Brain microvascular endothelial cell (primary cell): ENCODE measurements at regions not wholly inside any gene's neighbourhood (a gene's known extent, or its start where the extent isn't known, plus 50 kb on each side); places are given as distances from the start of the nearest gene placed in this dataset.

ENCODE experiments used
- DNase-seq: peaks from one replicate; pipeline ENCODE4 v3.0.0-alpha.2; 2020
- H3K27ac ChIP-seq: fragments of 250-450 bp; sonication (Bioruptor Pico); 2 replicates; pipeline ENCODE4 v1.5.1; 2020; ENCODE audit warnings: mild to moderate bottlenecking, moderate library complexity
- H3K27me3 ChIP-seq: fragments of 250-450 bp; sonication (Bioruptor Pico); replicated peaks from 2 replicates; pipeline ENCODE4 v1.5.1; 2020; ENCODE audit warnings: mild to moderate bottlenecking
- H3K36me3 ChIP-seq: fragments of 250-450 bp; sonication (Bioruptor Pico); replicated peaks from 2 replicates; pipeline ENCODE4 v1.5.1; 2020; ENCODE audit warnings: mild to moderate bottlenecking
- H3K4me3 ChIP-seq: 2 replicates; pipeline ENCODE4 v1.5.1; 2011; ENCODE audit warnings: low read depth, mild to moderate bottlenecking, control low read depth, low read length, moderate library complexity
- in situ Hi-C: cut with HindIII; loops from 2 replicates; pipeline ENCODE4 v1.10.0; 2017; ENCODE audit warnings: low sequenced_read_pairs, low pct_ligation_motif_present
- TF ChIP-seq, protein P1 (sequence below): IDR thresholded peaks from 2 replicates; pipeline ENCODE4 v1.5.1; 2011; ENCODE audit warnings: low read depth, mild to moderate bottlenecking, moderate library complexity, low read length, control low read depth, inconsistent platforms; ENCODE audit errors: missing control alignments

DNA sequence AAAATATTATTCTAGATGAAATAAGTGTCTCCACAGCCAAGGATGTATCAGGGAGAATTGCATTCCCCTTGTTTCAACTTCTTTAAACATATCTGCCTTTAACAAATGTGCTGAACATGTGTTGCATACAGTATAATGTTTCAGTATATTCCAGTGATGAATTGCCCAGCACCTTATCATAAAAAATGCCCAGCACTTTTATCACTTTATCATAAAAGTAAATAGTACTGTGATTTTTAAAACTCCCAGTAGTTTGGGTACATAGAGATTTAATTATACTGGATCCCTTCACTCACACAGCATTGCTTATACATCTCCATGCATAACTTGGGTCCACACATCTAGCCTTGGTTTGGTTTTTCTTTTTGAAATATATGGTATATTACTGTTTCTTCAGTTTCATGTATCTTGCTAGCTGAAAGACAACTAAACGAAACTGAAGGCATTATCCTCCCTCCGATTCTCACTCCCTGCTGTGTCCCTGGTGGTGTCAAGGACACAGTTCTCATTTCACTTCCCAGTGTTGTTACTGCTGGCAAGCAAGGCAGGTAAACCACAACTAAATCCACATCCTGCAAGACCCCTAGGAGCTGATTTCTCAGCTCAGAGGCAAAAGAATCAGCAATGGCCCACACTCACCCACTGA, 118.2 kb upstream of the SLC44A3 start:
- in situ Hi-C loops, result no loop called here
- DNase-seq, result no peak
- Histone ChIP-seq H3K27me3 (no peaks in the 10 kb centered on the region), H3K4me3 (no peak overlapping the region), H3K27ac (no peak overlapping the region), H3K36me3 (no peaks in the 10 kb centered on the region)
- TF ChIP-seq, protein P1, sequence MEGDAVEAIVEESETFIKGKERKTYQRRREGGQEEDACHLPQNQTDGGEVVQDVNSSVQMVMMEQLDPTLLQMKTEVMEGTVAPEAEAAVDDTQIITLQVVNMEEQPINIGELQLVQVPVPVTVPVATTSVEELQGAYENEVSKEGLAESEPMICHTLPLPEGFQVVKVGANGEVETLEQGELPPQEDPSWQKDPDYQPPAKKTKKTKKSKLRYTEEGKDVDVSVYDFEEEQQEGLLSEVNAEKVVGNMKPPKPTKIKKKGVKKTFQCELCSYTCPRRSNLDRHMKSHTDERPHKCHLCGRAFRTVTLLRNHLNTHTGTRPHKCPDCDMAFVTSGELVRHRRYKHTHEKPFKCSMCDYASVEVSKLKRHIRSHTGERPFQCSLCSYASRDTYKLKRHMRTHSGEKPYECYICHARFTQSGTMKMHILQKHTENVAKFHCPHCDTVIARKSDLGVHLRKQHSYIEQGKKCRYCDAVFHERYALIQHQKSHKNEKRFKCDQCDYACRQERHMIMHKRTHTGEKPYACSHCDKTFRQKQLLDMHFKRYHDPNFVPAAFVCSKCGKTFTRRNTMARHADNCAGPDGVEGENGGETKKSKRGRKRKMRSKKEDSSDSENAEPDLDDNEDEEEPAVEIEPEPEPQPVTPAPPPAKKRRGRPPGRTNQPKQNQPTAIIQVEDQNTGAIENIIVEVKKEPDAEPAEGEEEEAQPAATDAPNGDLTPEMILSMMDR, result no peak

- no peak overlapping the region for H3K27ac ChIP-seq
Measured at GRCh38 chr1:94698759-94699502, 121.2 kb upstream of the SLC44A3 start.

GRCh38 chr1:94698356-94698755, 121.8 kb upstream of the SLC44A3 start:
- Histone ChIP-seq H3K36me3 (no peaks in the 10 kb centered on the region), H3K4me3 (no peak overlapping the region), H3K27me3 (no peaks in the 10 kb centered on the region), H3K27ac (no peak overlapping the region)
- no peak for DNase-seq
- TF ChIP-seq, protein P1, result no peak
- in situ Hi-C loops, result no loop called here

More at GRCh38 chr1:94698759-94699502, 121.2 kb upstream of the SLC44A3 start:
- TF ChIP-seq, protein P1, result no peak
- no peak overlapping the region for H3K4me3 ChIP-seq
- H3K36me3 ChIP-seq, result no peaks in the 10 kb centered on the region
- no peak for DNase-seq
- no peaks in the 10 kb centered on the region for H3K27me3 ChIP-seq
- in situ Hi-C loops, result no loop called here

DNA sequence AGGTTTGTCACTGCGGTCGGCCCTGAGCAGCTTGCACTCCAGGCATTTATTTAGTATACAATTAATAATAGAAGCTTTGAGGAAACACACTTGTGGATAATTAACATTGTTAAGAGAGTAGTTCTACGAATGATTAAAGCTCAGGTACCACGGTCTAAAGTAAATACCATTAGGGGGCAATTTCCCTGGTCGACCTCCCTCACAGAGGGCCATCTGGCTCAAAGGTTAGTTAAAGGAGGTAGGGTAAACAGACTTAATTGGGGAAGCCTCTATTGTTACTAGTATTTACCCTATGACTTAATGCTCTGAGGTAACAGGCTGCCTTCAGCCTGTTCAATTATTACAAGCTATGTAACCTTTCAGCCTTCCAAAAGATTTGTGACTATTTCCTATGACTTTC, 122.3 kb upstream of the SLC44A3 start:
- TF ChIP-seq, protein P1, result no peak
- H3K36me3 ChIP-seq, result no peaks in the 10 kb centered on the region

GRCh38 chr1:94694226-94694915, 125.8 kb upstream of the SLC44A3 start:
- in situ Hi-C loops, result no loop called here
- Histone ChIP-seq H3K27ac (no peak overlapping the region), H3K27me3 (no peaks in the 10 kb centered on the region), H3K4me3 (no peak overlapping the region), H3K36me3 (no peaks in the 10 kb centered on the region)
- TF ChIP-seq, protein P1, result no peak
- DNase-seq, result no peak

More for the DNA sequence above, 122.3 kb upstream of the SLC44A3 start:
- DNase-seq, result no peak
- H3K27me3 ChIP-seq, result no peaks in the 10 kb centered on the region
- H3K27ac ChIP-seq, result no peak overlapping the region
- in situ Hi-C loops, result no loop called here
- no peak overlapping the region for H3K4me3 ChIP-seq
